GM21529 (cell line): ENCODE measurements at regions not wholly inside any gene's neighbourhood (a gene's known extent, or its start where the extent isn't known, plus 50 kb on each side); places are given as distances from the start of the nearest gene placed in this dataset.
"Not testable (repeated sequence)": the region's sequence is repeated elsewhere in the genome, so short reads cannot be mapped to it uniquely, and the experiment has no call there.

Source experiments
- ATAC-seq: cut with Tn5 transposase; IDR thresholded peaks from one replicate; pipeline ENCODE4 v1.9.1; 2021; ENCODE audit not compliant: unreplicated experiment

- ATAC-seq: no peak
Measured at GRCh38 chr4:111228874-111229273, 606.0 kb upstream of the PITX2 start.

- ATAC-seq: no peak
Measured at GRCh38 chr4:111230265-111230664, 607.4 kb upstream of the PITX2 start.

- ATAC-seq: no peak
Measured at GRCh38 chr4:111231281-111231680, 608.4 kb upstream of the PITX2 start.

- ATAC-seq: no peak
Measured at GRCh38 chr4:111234939-111235338, 612.1 kb upstream of the PITX2 start.

DNA sequence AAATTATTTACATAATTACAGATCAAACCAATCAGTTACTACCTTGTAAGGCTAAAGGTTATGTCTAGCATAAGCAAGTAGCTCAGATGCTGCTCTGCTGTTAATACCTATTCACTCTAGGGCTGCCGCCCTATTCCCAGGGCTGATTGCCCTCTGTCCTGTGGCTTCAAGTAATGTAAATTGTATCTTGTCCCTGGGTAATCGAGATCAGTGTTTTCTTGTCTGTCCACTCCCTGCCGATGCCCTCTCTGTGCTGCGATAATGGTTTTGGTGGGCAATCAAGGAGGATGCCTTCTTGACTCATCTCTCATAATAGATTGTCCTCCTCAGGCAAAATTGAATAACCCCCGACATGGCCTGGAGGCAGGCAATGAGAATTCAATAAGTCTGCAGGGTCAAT is 641.0 kb upstream of the PITX2 start:
- no peak for ATAC-seq

- no peak for ATAC-seq
Measured at GRCh38 chr4:111266937-111267336, 644.1 kb upstream of the PITX2 start.

DNA sequence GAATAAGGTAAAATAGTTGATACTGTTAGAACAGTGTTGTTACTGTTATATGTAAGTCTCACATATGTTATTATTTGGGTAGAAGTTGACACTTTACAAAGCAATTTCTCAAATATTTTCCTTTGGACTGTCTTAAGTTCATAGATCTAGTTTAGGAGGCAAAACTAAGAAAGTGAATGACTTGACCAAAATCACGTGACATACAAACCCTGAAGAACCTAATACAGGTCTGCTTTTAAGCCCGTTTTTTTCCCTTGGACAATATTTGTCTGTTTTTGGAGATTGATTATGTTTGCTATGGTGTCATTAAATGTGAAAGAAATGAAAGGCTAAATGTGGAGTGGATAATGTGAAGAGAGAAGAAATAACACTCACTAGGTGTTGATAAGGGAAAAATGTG is 644.9 kb upstream of the PITX2 start:
- no peak for ATAC-seq

- peak; percentile 71 for ATAC-seq
Measured at GRCh38 chr4:111268769-111269414, 646.0 kb upstream of the PITX2 start.

- no peak for ATAC-seq
Measured at GRCh38 chr4:111269439-111269838, 646.6 kb upstream of the PITX2 start.

GRCh38 chr4:111274060-111274459 is 651.2 kb upstream of the PITX2 start:
- no peak for ATAC-seq

- ATAC-seq: no peak
Measured at GRCh38 chr4:111274486-111274885, 651.6 kb upstream of the PITX2 start.

GRCh38 chr4:111281219-111281618 is 658.3 kb upstream of the PITX2 start:
- no peak for ATAC-seq

DNA sequence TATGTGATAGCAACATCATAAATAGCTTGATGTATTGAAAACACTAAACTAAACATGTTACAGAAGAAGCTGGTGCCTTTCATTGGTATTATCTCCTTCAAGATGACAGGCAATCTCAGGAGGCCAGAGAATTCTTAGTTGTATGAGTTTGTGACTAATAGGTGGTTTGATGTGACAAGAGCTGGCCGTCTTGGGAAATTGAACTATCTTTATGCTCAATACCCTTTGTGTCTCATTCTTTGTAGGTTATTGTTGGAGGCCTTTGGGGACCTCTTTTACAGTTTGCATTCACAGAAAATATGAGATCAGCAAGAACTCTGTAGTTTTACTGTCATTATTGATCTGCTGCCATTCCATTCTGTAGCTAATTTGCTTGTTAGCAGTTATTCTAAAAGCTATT is 659.2 kb upstream of the PITX2 start:
- no peak for ATAC-seq

GRCh38 chr4:111283066-111283677 is 660.3 kb upstream of the PITX2 start:
- no peak for ATAC-seq

GRCh38 chr4:111296466-111296865 is 673.6 kb upstream of the PITX2 start:
- no peak for ATAC-seq

DNA sequence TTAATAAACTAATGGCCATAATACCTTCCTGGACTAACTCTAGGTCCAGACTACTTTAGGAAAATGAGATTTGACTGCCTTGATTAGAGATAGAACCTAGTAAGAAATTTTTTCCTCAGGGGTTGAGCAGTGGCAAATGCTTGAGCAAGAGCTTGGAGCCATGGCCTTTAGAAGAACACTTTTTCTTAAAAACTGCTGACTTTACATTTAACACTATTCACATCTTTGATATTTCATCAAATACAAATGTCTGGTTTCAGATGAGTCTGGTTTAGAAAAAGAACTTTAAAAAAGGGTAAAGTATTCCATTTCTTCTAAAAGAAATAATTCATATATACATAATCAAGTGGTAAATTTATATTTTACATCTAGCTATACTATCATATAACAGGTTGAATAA is 680.9 kb upstream of the PITX2 start:
- no peak for ATAC-seq

DNA sequence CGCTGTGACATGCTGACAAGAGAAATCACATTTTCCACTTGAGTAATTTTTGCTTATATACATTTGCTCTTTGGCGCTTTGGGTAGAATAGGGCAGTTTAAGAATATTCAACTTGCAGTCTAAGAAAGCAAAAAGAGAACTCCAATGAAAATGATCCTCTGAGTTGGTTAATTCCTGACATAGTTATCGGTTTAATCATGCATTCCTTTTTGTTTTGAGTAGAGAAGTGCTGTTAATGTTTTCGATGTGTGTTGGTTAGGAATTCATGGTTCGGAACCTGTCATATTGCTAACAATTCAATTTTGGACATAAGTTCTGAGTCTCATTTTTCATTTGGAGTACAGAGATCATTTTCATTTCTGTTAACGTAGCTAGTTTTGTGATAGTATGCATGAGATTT is 700.6 kb upstream of the PITX2 start:
- no peak for ATAC-seq

DNA sequence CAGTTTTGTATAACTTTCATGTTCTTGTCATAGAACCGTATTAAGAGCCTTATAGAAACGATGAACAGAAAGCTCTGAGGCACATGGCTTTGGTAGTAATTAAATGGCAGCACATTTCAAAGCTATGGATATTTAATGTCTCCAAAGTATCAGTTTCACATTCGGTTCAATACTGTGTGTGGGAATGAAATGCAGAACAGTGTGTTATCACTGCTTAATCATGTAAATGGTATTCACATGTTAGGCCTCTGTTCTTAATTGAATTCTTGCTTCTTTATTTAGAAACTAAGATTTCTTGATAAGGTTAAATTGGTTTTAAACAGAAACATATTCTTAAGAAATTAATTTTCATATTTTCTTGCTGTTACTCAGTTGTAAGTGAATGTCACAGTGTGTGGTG is 701.0 kb upstream of the PITX2 start:
- ATAC-seq: no peak

DNA sequence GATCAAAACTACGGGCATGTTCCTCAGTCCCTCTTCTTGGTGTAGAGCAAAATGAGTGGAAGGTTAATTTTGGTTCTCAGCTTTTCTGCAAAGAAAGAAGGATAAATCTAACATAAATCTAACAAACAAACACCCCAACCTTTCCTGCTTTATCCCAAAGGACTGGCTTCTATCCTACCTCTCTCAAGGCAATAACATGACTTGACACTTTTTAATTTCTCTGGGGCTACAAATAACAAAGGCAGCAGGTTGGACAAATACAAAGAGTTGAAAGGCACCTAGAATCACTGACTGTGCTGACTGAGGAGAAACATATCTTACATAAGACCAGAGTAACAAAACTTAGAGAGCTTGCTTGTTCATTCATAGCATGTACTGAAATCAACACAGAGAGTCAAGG is 703.6 kb upstream of the PITX2 start:
- ATAC-seq: no peak

GRCh38 chr4:111330786-111331185 is 707.9 kb upstream of the PITX2 start:
- no peak for ATAC-seq

DNA sequence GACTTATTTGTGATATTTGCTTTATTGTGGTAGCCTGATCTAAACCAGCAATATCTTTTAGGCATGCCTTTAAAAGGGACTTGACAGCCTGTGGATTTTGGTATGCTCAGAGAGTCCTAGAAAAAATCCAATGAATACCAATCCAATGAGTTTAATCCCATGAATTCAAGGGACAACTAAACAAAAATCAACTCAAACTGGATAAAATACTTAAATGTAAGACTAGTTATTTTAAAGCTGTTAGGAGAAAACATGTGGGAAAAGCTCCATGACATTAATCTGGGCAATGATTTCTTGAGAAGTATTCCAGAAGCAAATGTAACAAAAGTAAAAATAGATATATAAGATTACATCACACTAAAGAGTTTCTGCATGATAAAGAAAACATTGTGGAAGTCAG is 711.5 kb upstream of the PITX2 start:
- ATAC-seq: no peak

DNA sequence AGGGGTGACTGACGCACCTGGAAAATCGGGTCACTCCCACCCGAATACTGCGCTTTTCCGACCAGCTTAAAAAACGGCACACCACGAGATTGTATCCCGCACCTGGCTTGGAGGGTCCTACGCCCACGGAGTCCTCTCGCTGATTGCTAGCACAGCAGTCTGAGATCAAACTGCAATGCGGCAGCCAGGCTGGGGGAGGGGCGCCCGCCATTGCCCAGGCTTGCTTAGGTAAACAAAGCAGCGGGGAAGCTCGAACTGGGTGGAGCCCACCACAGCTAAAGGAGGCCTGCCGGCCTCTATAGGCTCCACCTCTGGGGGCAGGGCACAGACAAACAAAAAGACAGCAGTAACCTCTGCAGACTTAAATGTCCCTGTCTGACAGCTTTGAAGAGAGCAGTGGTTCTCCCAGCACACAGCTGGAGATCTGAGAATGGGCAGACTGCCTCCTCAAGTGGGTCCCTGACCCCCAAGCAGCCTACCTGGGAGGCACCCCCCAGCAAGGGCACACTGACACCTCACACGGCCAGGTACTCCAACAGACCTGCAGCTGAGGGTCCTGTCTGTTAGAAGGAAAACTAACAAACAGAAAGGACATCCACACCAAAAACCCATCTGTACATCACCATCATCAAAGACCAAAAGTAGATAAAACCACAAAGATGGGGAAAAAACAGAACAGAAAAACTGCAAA is 714.5 kb upstream of the PITX2 start:
- ATAC-seq: not testable (repeated sequence)

- no peak for ATAC-seq
Measured at GRCh38 chr4:111359602-111360001, 736.7 kb upstream of the PITX2 start.
